ENCODE measurements at regions not wholly inside any gene's neighbourhood (a gene's known extent, or its start where the extent isn't known, plus 50 kb on each side); places are given as distances from the start of the nearest gene placed in this dataset.

GRCh38 chr4:19540859-19541540, 710.7 kb upstream of the SLIT2 start:
- no peak for TF ChIP-seq CTCF (conservative IDR thresholded peaks at IDR 0.05 in 1 of 2, IDR thresholded peaks at IDR 0.05 in 1 of 2; ENCODE audit: extremely low read depth in 1 of 2, insufficient read depth in 1 of 2, low read depth in 1 of 2, low read length in 2 of 2)
- TF ChIP-seq EZH2 (IDR thresholded peaks at IDR 0.05; ENCODE audit: borderline replicate concordance, low read length) = no peak
